ENCODE measurements at regions not wholly inside any gene's neighbourhood (a gene's known extent, or its start where the extent isn't known, plus 50 kb on each side); places are given as distances from the start of the nearest gene placed in this dataset.

- Histone ChIP-seq H3K27me3 (ENCODE audit: low read depth) (no peaks in the 10 kb centered on the region), H3K9me3 (no peaks in the 10 kb centered on the region), H3K4me1 (no peaks in the 10 kb centered on the region), H3K4me3 (no peak overlapping the region), H3K36me3 (replicated peaks) (no peaks in the 10 kb centered on the region)
- no peak for DNase-seq (ENCODE audit: low spot score in 2 of 2)
- in situ Hi-C loops (cut with MboI; ENCODE audit: low sequenced_read_pairs) = no loop called here
These were observed 740.3 kb downstream of the OTOL1 start for GRCh38 chr3:162236949-162237348.

GRCh38 chr3:162250782-162251181, 754.2 kb downstream of the OTOL1 start:
- H3K27me3 ChIP-seq (ENCODE audit: low read depth) = no peaks in the 10 kb centered on the region
- in situ Hi-C loops (cut with MboI; ENCODE audit: low sequenced_read_pairs) = no loop called here
- H3K4me1 ChIP-seq = no peaks in the 10 kb centered on the region
- no peak for DNase-seq (ENCODE audit: low spot score in 2 of 2)
- no peak overlapping the region for H3K4me3 ChIP-seq
- no peaks in the 10 kb centered on the region for H3K9me3 ChIP-seq
- no peaks in the 10 kb centered on the region for H3K36me3 ChIP-seq (replicated peaks)

- Histone ChIP-seq H3K4me3 (no peak overlapping the region), H3K4me1 (no peaks in the 10 kb centered on the region), H3K9me3 (no peaks in the 10 kb centered on the region), H3K27me3 (ENCODE audit: low read depth) (no peaks in the 10 kb centered on the region), H3K36me3 (replicated peaks) (no peaks in the 10 kb centered on the region)
- in situ Hi-C loops (cut with MboI; ENCODE audit: low sequenced_read_pairs) = no loop called here
- DNase-seq (ENCODE audit: low spot score in 2 of 2) = no peak
These were observed 765.5 kb downstream of the OTOL1 start for GRCh38 chr3:162262129-162262528.

GRCh38 chr3:162263596-162263995, 767.0 kb downstream of the OTOL1 start:
- Histone ChIP-seq H3K9me3 (no peaks in the 10 kb centered on the region), H3K36me3 (replicated peaks) (no peaks in the 10 kb centered on the region), H3K27me3 (ENCODE audit: low read depth) (no peaks in the 10 kb centered on the region), H3K4me3 (no peak overlapping the region), H3K4me1 (no peaks in the 10 kb centered on the region)
- in situ Hi-C loops (cut with MboI; ENCODE audit: low sequenced_read_pairs) = no loop called here
- DNase-seq (ENCODE audit: low spot score in 2 of 2) = no peak

- DNase-seq (ENCODE audit: low spot score in 2 of 2) = peak in 1 of 2 experiments; percentile 7
- H3K36me3 ChIP-seq (replicated peaks) = no peaks in the 10 kb centered on the region
These were observed 773.2 kb downstream of the OTOL1 start for GRCh38 chr3:162269636-162270458.

DNA sequence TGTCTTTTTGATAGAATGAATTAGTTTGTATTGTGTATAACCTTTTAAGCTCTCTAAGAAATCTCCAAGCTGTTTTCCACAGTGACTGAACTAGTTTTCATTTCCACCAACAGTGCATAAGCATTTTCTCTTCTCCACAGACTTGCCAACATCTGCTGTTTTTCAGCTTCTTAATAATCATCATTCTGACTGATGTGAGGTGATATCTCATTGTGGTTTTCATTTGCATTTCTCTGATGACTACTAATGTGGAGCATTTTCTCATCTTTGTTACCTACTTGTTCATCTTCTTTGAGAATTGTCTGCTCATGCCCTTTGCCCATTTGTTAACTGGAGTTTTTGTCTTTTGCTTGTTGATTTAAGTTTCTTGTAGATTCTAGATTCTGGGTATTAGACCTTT, 777.5 kb downstream of the OTOL1 start:
- Histone ChIP-seq H3K9me3 (no peaks in the 10 kb centered on the region), H3K4me1 (peaks cover 8% of the 10 kb centered on the region), H3K27me3 (ENCODE audit: low read depth) (no peaks in the 10 kb centered on the region), H3K4me3 (no peak overlapping the region), H3K36me3 (replicated peaks) (no peaks in the 10 kb centered on the region)
- no peak for DNase-seq (ENCODE audit: low spot score in 2 of 2)
- in situ Hi-C loops (cut with MboI; ENCODE audit: low sequenced_read_pairs) = no loop called here

More at GRCh38 chr3:162269636-162270458, 773.2 kb downstream of the OTOL1 start:
- no peak overlapping the region for H3K4me3 ChIP-seq
- H3K4me1 ChIP-seq = peaks cover 10% of the 10 kb centered on the region
- in situ Hi-C loops (cut with MboI; ENCODE audit: low sequenced_read_pairs) = no loop called here
- H3K27me3 ChIP-seq (ENCODE audit: low read depth) = no peaks in the 10 kb centered on the region
- no peaks in the 10 kb centered on the region for H3K9me3 ChIP-seq

GRCh38 chr3:162278834-162279233, 782.2 kb downstream of the OTOL1 start:
- no peaks in the 10 kb centered on the region for H3K36me3 ChIP-seq (replicated peaks)
- H3K9me3 ChIP-seq = no peaks in the 10 kb centered on the region
- no peaks in the 10 kb centered on the region for H3K27me3 ChIP-seq (ENCODE audit: low read depth)
- DNase-seq (ENCODE audit: low spot score in 2 of 2) = no peak
- H3K4me1 ChIP-seq = no peaks in the 10 kb centered on the region
- in situ Hi-C loops (cut with MboI; ENCODE audit: low sequenced_read_pairs) = no loop called here
- H3K4me3 ChIP-seq = no peak overlapping the region

GRCh38 chr3:162285259-162285658, 788.7 kb downstream of the OTOL1 start:
- Histone ChIP-seq H3K4me1 (no peaks in the 10 kb centered on the region), H3K27me3 (ENCODE audit: low read depth) (no peaks in the 10 kb centered on the region), H3K9me3 (no peaks in the 10 kb centered on the region), H3K36me3 (replicated peaks) (no peaks in the 10 kb centered on the region), H3K4me3 (no peak overlapping the region)
- in situ Hi-C loops (cut with MboI; ENCODE audit: low sequenced_read_pairs) = no loop called here
- DNase-seq (ENCODE audit: low spot score in 2 of 2) = no peak

GRCh38 chr3:162287600-162287999, 791.0 kb downstream of the OTOL1 start:
- Histone ChIP-seq H3K4me3 (no peak overlapping the region), H3K9me3 (no peaks in the 10 kb centered on the region), H3K4me1 (no peaks in the 10 kb centered on the region), H3K27me3 (ENCODE audit: low read depth) (no peaks in the 10 kb centered on the region), H3K36me3 (replicated peaks) (no peaks in the 10 kb centered on the region)
- no peak for DNase-seq (ENCODE audit: low spot score in 2 of 2)
- in situ Hi-C loops (cut with MboI; ENCODE audit: low sequenced_read_pairs) = no loop called here

- Histone ChIP-seq H3K27me3 (ENCODE audit: low read depth) (no peaks in the 10 kb centered on the region), H3K9me3 (no peaks in the 10 kb centered on the region), H3K36me3 (replicated peaks) (no peaks in the 10 kb centered on the region), H3K4me3 (no peak overlapping the region), H3K4me1 (peaks cover 9% of the 10 kb centered on the region)
- no peak for DNase-seq (ENCODE audit: low spot score in 2 of 2)
- in situ Hi-C loops (cut with MboI; ENCODE audit: low sequenced_read_pairs) = no loop called here
These were observed 795.8 kb downstream of the OTOL1 start for GRCh38 chr3:162292409-162292808.

DNA sequence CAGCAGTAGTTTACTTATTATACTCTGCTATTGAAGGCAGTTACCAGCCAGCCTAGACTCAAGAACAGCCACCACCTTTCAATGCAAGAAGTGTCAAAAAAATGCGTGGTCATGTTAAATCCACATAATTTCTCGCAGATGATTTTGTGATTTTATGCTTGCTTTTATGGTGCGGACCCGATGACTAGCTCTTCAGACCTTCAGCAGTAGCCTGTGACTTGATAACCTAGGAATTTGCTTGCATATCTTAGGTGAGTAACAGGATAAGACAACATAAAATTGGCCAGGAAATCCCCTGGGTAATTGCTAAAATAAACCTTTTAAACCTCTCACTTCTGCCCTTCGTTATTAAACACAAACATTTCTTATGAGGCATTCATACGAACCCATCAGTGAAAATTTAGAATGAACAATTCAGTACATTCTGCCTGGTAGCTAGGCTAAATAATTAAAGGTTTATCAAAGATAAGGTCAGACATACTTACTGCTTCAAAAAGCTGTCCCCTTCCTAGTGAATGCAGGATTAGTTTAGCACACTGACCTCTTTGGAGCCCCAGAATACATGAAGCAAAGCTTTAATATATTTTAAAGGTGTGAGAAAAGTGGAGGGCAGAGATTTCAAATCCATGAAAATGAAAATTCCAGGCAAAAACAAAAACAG, 798.8 kb downstream of the OTOL1 start:
- Histone ChIP-seq H3K27me3 (ENCODE audit: low read depth) (no peaks in the 10 kb centered on the region), H3K9me3 (no peaks in the 10 kb centered on the region), H3K4me3 (no peak overlapping the region), H3K4me1 (peaks cover 12% of the 10 kb centered on the region), H3K36me3 (replicated peaks) (no peaks in the 10 kb centered on the region)
- in situ Hi-C loops (cut with MboI; ENCODE audit: low sequenced_read_pairs) = no loop called here
- DNase-seq (ENCODE audit: low spot score in 2 of 2) = no peak

GRCh38 chr3:162302983-162303624, 806.5 kb downstream of the OTOL1 start:
- Histone ChIP-seq H3K4me1 (peaks cover 3% of the 10 kb centered on the region; the same call in 1 of the 2 replicates), H3K27me3 (ENCODE audit: low read depth) (no peaks in the 10 kb centered on the region), H3K36me3 (replicated peaks) (no peaks in the 10 kb centered on the region), H3K4me3 (no peak overlapping the region), H3K9me3 (no peaks in the 10 kb centered on the region)
- in situ Hi-C loops (cut with MboI; ENCODE audit: low sequenced_read_pairs) = no loop called here
- DNase-seq (ENCODE audit: low spot score in 2 of 2) = no peak

DNA sequence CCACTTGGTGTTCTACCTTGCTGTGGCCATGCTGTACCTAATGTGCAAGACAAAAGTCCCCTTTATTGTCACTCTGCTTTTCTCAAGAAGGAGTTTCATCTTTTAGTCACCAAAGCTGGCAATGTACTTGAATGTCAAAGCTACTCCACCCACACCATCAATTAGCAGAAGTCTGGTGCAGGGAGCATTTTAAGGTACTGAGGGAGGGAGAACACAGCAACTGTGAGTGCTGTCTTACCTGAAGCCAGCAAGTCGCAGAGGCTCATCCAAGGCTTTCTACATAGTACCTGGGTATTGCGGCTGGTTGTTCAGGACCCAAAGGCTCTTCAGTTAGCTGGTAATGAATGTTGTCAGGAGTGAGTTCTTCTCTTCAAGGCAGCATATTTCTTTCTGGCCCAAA, 820.4 kb downstream of the OTOL1 start:
- no peaks in the 10 kb centered on the region for H3K27me3 ChIP-seq (ENCODE audit: low read depth)
- H3K4me3 ChIP-seq = no peak overlapping the region
- no peaks in the 10 kb centered on the region for H3K9me3 ChIP-seq
- H3K36me3 ChIP-seq (replicated peaks) = no peaks in the 10 kb centered on the region
- no peaks in the 10 kb centered on the region for H3K4me1 ChIP-seq
- DNase-seq (ENCODE audit: low spot score in 2 of 2) = no peak
- in situ Hi-C loops (cut with MboI; ENCODE audit: low sequenced_read_pairs) = no loop called here

GRCh38 chr3:162328649-162329048, 832.0 kb downstream of the OTOL1 start:
- H3K4me3 ChIP-seq = no peak overlapping the region
- DNase-seq (ENCODE audit: low spot score in 2 of 2) = no peak
- in situ Hi-C loops (cut with MboI; ENCODE audit: low sequenced_read_pairs) = no loop called here
- H3K4me1 ChIP-seq = no peaks in the 10 kb centered on the region
- no peaks in the 10 kb centered on the region for H3K27me3 ChIP-seq (ENCODE audit: low read depth)
- no peaks in the 10 kb centered on the region for H3K36me3 ChIP-seq (replicated peaks)
- no peaks in the 10 kb centered on the region; the same call in 1 of the 2 replicates for H3K9me3 ChIP-seq
